B cell (primary cell): ENCODE measurements at regions not wholly inside any gene's neighbourhood (a gene's known extent, or its start where the extent isn't known, plus 50 kb on each side); places are given as distances from the start of the nearest gene placed in this dataset.

Source experiments
- ATAC-seq: fragments of 200-7000 bp; cut with Tn5 transposase; one replicate; pipeline ENCODE4 v1.10.0; 2021; ENCODE audit warnings: low read depth, mild to moderate bottlenecking, moderate number of reproducible peaks, moderate library complexity
- CTCF ChIA-PET: fragments of 350-600 bp; sonication (Branson Sonifier 250); formaldehyde crosslinking; loops from one replicate; lab custom pipeline; 2021; ENCODE audit warnings: antibody characterized with exemption, inconsistent platforms; lab: Charles Lee
- POLR2A ChIA-PET: fragments of 350-600 bp; sonication (Branson Sonifier 250); formaldehyde crosslinking; loops from one replicate; lab custom pipeline; 2021; ENCODE audit warnings: antibody characterized with exemption; lab: Charles Lee
- DNase-seq: peaks from one replicate; pipeline ENCODE4 v3.0.0; 2013
- H2AFZ ChIP-seq: 2 replicates; pipeline ENCODE4 v1.6.1; 2012; ENCODE audit warnings: mild to moderate bottlenecking, low read depth, low read length; ENCODE audit not compliant: insufficient read depth, poor library complexity, severe bottlenecking
- H3K27ac ChIP-seq, 2 donors: 1 replicate in 1 of 2; 2 replicates in 1 of 2; pipeline ENCODE4 v1.5.1; 2012 to 2013; ENCODE audit warnings: low read length in 2 of 2, mild to moderate bottlenecking in 2 of 2, moderate library complexity in 1 of 2
- H3K27me3 ChIP-seq, 4 experiments: fragments of 200-600 bp in 1 of 4; sonication (generic) in 1 of 4; replicated peaks in 1 of 4; 1 replicate in 2 of 4; 2 replicates in 2 of 4; pipeline versions ENCODE4 v1.6.1 to v1.7.0; 2013 to 2016; ENCODE audit warnings: low read length in 3 of 4, mild to moderate bottlenecking in 2 of 4, mixed read lengths in 1 of 4, moderate library complexity in 1 of 4; ENCODE audit not compliant: insufficient read depth in 4 of 4, control insufficient read depth in 3 of 4; ENCODE audit errors: control extremely low read depth in 1 of 4
- H3K36me3 ChIP-seq, 2 experiments: replicated peaks in 1 of 2; 1 replicate in 1 of 2; 2 replicates in 1 of 2; pipeline versions ENCODE4 v1.6.1 to v1.7.1; 2013; ENCODE audit warnings: low read length in 1 of 2; ENCODE audit not compliant: insufficient read depth in 2 of 2, control insufficient read depth in 1 of 2; ENCODE audit errors: control extremely low read depth in 1 of 2, extremely low read depth in 1 of 2
- H3K4me1 ChIP-seq, 2 donors: fragments of 200-600 bp in 1 of 2; sonication (generic) in 1 of 2; 1 replicate in 1 of 2; 2 replicates in 1 of 2; pipeline versions ENCODE4 v1.5.1 to v1.6.1; 2013 to 2017; ENCODE audit warnings: low read length in 2 of 2; ENCODE audit not compliant: control insufficient read depth in 2 of 2, insufficient read depth in 2 of 2
- H3K4me2 ChIP-seq: replicated peaks from 2 replicates; pipeline ENCODE3; 2012; ENCODE audit warnings: mild to moderate bottlenecking, low read depth, low read length; ENCODE audit not compliant: poor library complexity, severe bottlenecking
- H3K4me3 ChIP-seq, 5 experiments: fragments of 200-600 bp in 1 of 5; sonication (generic) in 1 of 5; 1 replicate in 3 of 5; 2 replicates in 2 of 5; pipeline versions ENCODE4 v1.5.1 to v1.7.0; 2011 to 2016; ENCODE audit warnings: low read length in 4 of 5, mild to moderate bottlenecking in 4 of 5, low read depth in 2 of 5, control low read depth in 1 of 5, moderate library complexity in 1 of 5; ENCODE audit not compliant: insufficient read depth in 1 of 5; ENCODE audit errors: control extremely low read depth in 1 of 5, extremely low read depth in 1 of 5
- H3K79me2 ChIP-seq: fragments of 200-600 bp; sonication (generic); one replicate; pipeline ENCODE4 v1.6.0; 2016; ENCODE audit warnings: low read length; ENCODE audit not compliant: control insufficient read depth, insufficient read depth
- H3K9ac ChIP-seq: fragments of 200-600 bp; sonication (generic); 2 replicates; pipeline ENCODE4 v1.6.1; 2017; ENCODE audit warnings: mild to moderate bottlenecking, low read length, moderate library complexity
- H3K9me3 ChIP-seq, 3 donors: one replicate each; pipeline versions ENCODE4 v1.6.1 to v1.7.1; 2013; ENCODE audit warnings: low read length in 2 of 3; ENCODE audit not compliant: control insufficient read depth in 2 of 3, insufficient read depth in 1 of 3; ENCODE audit errors: control extremely low read depth in 1 of 3
- H4K20me1 ChIP-seq: 2 replicates; pipeline ENCODE4 v1.6.0; 2012; ENCODE audit warnings: mild to moderate bottlenecking, low read length; ENCODE audit not compliant: insufficient read depth, control insufficient read depth, poor library complexity, severe bottlenecking
- H3K27ac Mint-ChIP-seq: one replicate; pipeline ENCODE4 v1.8.0; 2021; ENCODE audit warnings: mixed read lengths
- H3K27me3 Mint-ChIP-seq: one replicate; pipeline ENCODE4 v1.8.0; 2021; ENCODE audit warnings: mixed read lengths
- H3K4me1 Mint-ChIP-seq: one replicate; pipeline ENCODE4 v1.8.0; 2021; ENCODE audit warnings: mixed read lengths
- H3K4me3 Mint-ChIP-seq: one replicate; pipeline ENCODE4 v1.8.0; 2021; ENCODE audit warnings: mixed read lengths
- H3K9me3 Mint-ChIP-seq: one replicate; pipeline ENCODE4 v1.8.0; 2022; ENCODE audit warnings: mixed read lengths; ENCODE audit not compliant: insufficient read depth
- EZH2 ChIP-seq: IDR thresholded peaks from 2 replicates; pipeline ENCODE4 v1.6.1; 2012; ENCODE audit warnings: borderline replicate concordance, low read depth, mild to moderate bottlenecking, moderate library complexity, low read length; ENCODE audit not compliant: insufficient read depth, poor library complexity, severe bottlenecking
- WGBS: methylation state at CpG from one replicate; pipeline ENCODE4 v1.1.5; 2013; ENCODE audit warnings: missing lambda C conversion rate; ENCODE audit not compliant: insufficient coverage; 5-methylcytosine and 5-hydroxymethylcytosine counted together
- intact Hi-C: fragments of 100-400 bp; cut with micrococcal nuclease; formaldehyde crosslinking; loops from one replicate; pipeline ENCODE4 v1.10.0; 2022
- TF ChIP-seq, protein P1 (sequence below): fragments of 200-600 bp; IDR thresholded peaks from one replicate; pipeline ENCODE4 v1.8.0; 2022; ENCODE audit warnings: antibody characterized with exemption, mild to moderate bottlenecking

DNA sequence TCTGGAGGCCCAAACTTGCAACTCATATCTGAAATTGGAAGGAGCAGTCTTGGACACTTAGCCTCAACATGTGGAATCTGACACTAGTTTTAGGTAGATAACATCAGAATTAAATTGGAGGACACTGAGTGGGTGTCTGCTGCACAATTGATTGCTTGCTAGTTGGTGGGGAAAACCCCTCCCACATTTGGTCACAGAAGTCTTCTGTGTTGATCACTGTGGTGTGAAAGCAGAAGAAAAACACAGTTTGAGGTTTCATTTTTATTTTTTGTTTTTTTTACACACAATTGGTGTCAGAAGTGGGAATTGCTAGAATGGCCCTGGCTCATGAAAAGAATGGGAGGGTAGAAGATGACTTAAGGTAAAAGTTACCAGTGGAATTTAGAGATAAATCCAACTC lies 78.0 kb upstream of the CD163 start:
- Histone ChIP-seq H2AFZ (no peak overlapping the region), H3K27ac (no peak overlapping the region), H3K9ac (no peak overlapping the region), H4K20me1 (no peaks in the 10 kb centered on the region), H3K4me1 (peaks cover 0 to 4% of the 10 kb centered on the region in 2 donors), H3K79me2 (no peaks in the 10 kb centered on the region), H3K27me3 (peaks cover 0 to 5% (median 2%) of the 10 kb centered on the region in 4 experiments), H3K4me2 (no peak overlapping the region), H3K9me3 (peaks cover 2 to 8% (median 4%) of the 10 kb centered on the region in 3 donors), H3K4me3 (no peak overlapping the region), H3K36me3 (no peaks in the 10 kb centered on the region)
- ChIA-PET POLR2A (no interaction called here), CTCF (no interaction called here)
- TF ChIP-seq EZH2 = no peak
- TF ChIP-seq, protein P1, sequence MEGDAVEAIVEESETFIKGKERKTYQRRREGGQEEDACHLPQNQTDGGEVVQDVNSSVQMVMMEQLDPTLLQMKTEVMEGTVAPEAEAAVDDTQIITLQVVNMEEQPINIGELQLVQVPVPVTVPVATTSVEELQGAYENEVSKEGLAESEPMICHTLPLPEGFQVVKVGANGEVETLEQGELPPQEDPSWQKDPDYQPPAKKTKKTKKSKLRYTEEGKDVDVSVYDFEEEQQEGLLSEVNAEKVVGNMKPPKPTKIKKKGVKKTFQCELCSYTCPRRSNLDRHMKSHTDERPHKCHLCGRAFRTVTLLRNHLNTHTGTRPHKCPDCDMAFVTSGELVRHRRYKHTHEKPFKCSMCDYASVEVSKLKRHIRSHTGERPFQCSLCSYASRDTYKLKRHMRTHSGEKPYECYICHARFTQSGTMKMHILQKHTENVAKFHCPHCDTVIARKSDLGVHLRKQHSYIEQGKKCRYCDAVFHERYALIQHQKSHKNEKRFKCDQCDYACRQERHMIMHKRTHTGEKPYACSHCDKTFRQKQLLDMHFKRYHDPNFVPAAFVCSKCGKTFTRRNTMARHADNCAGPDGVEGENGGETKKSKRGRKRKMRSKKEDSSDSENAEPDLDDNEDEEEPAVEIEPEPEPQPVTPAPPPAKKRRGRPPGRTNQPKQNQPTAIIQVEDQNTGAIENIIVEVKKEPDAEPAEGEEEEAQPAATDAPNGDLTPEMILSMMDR = no peak
- H3K4me3 Mint-ChIP-seq = no peak overlapping the region
- peaks cover 18% of the 10 kb centered on the region for H3K9me3 Mint-ChIP-seq
- H3K27ac Mint-ChIP-seq = no peak overlapping the region
- peaks cover 24% of the 10 kb centered on the region for H3K27me3 Mint-ChIP-seq
- ATAC-seq (no peak), DNase-seq (no peak)
- H3K4me1 Mint-ChIP-seq = peaks cover 3% of the 10 kb centered on the region
- intact Hi-C loops = no loop called here

DNA sequence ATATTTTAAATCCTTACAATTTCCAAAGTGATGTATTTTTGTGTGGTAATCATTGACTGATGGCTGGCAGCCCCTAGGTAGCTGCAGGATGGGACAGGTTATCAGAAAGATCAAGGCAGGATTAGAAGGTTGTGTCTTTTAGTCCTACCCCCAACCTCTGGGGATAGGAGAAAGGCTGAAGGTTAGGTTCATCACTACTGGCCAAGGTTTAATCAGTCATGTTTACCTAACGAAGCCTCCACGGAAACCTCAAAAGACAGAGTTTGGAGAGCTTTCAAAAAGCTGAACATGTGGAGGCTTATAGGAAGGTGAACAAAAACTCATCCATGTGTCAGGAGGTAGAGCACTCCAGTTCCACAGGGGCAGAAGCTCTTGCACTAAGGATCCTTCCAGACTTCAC lies 77.5 kb upstream of the CD163 start:
- H3K4me1 Mint-ChIP-seq = peaks cover 3% of the 10 kb centered on the region
- H3K4me1 ChIP-seq = peaks cover 0 to 4% of the 10 kb centered on the region in 2 donors
- no peak overlapping the region for H3K9ac ChIP-seq
- DNase-seq (no peak), ATAC-seq (no peak)
- ChIA-PET CTCF (no interaction called here), POLR2A (no interaction called here)
- H4K20me1 ChIP-seq = no peaks in the 10 kb centered on the region
- no CpG with 5 or more reads among the region's 2 CpGs for WGBS
- H3K9me3 ChIP-seq = peaks cover 2 to 8% (median 4%) of the 10 kb centered on the region in 3 donors
- H3K27ac Mint-ChIP-seq = no peak overlapping the region
- H3K4me3 ChIP-seq = no peak overlapping the region
- H3K27me3 ChIP-seq = peaks cover 0 to 5% (median 2%) of the 10 kb centered on the region in 4 experiments
- no peak overlapping the region for H3K4me3 Mint-ChIP-seq
- no peaks in the 10 kb centered on the region for H3K79me2 ChIP-seq
- H3K27me3 Mint-ChIP-seq = peaks cover 19% of the 10 kb centered on the region
- H3K36me3 ChIP-seq = no peaks in the 10 kb centered on the region
- peaks cover 18% of the 10 kb centered on the region for H3K9me3 Mint-ChIP-seq
- intact Hi-C loops = no loop called here
- no peak overlapping the region for H3K4me2 ChIP-seq
- TF ChIP-seq, protein P1 = no peak
- no peak for TF ChIP-seq EZH2
- H3K27ac ChIP-seq = no peak overlapping the region
- no peak overlapping the region for H2AFZ ChIP-seq
